ENCODE measurements at regions not wholly inside any gene's neighbourhood (a gene's known extent, or its start where the extent isn't known, plus 50 kb on each side); places are given as distances from the start of the nearest gene placed in this dataset.

GRCh38 chr16:74141015-74141414 lies 155.6 kb upstream of the PSMD7 start:
- Histone ChIP-seq H3K36me3 (ENCODE audit: control insufficient read depth, insufficient read depth, low read length) (no peaks in the 10 kb centered on the region), H2AFZ (replicated peaks; ENCODE audit: low read length, poor library complexity) (no peak overlapping the region), H2BK120ac (ENCODE audit: low read depth, low read length) (no peak overlapping the region), H3K27ac (ENCODE audit: insufficient read depth, low read length) (no peak overlapping the region), H2AK9ac (replicated peaks; ENCODE audit: low read depth, low read length, poor library complexity) (no peak overlapping the region), H4K5ac (ENCODE audit: low read depth, low read length) (no peak overlapping the region), H3K56ac (ENCODE audit: extremely low read depth, insufficient read depth, low read length) (no peak overlapping the region), H3K9ac (ENCODE audit: low read depth, low read length) (no peak overlapping the region), H3K18ac (ENCODE audit: low read depth, low read length) (no peak overlapping the region), H3K79me1 (ENCODE audit: low read depth in 1 of 2, low read length in 2 of 2) (no peaks in the 10 kb centered on the region), H3K23ac (ENCODE audit: low read depth, low read length) (no peak overlapping the region), H3K27me3 (ENCODE audit: control insufficient read depth, insufficient read depth, low read length) (no peaks in the 10 kb centered on the region; the same call in 1 of the 2 replicates), H3K4ac (ENCODE audit: low read depth, low read length) (no peak overlapping the region), H3K4me3 (ENCODE audit: insufficient read depth, low read depth, low read length) (no peak overlapping the region), H2BK20ac (ENCODE audit: low read depth, low read length) (no peak overlapping the region), H2BK15ac (ENCODE audit: low read depth, low read length) (no peak overlapping the region), H3K9me1 (ENCODE audit: insufficient read depth, low read length) (no peaks in the 10 kb centered on the region), H2AK5ac (ENCODE audit: low read depth, low read length) (no peak overlapping the region), H2BK5ac (ENCODE audit: low read depth, low read length, poor library complexity, severe bottlenecking) (no peak overlapping the region), H3K4me1 (ENCODE audit: control insufficient read depth, insufficient read depth, low read length) (no peaks in the 10 kb centered on the region), H3K4me2 (ENCODE audit: low read depth, low read length) (no peak overlapping the region), H3K14ac (replicated peaks; ENCODE audit: low read depth, low read length) (no peak overlapping the region), H4K8ac (ENCODE audit: low read depth in 2 of 2, low read length in 2 of 2) (no peak overlapping the region), H3K9me3 (ENCODE audit: control insufficient read depth, insufficient read depth, low read length) (no peaks in the 10 kb centered on the region; the same call in 1 of the 2 replicates), H4K20me1 (ENCODE audit: insufficient read depth, low read length) (no peaks in the 10 kb centered on the region), H4K91ac (ENCODE audit: insufficient read depth, low read depth, low read length) (no peak overlapping the region)
- ChIA-PET POLR2A (ENCODE audit: unreplicated experiment) (no interaction called here), CTCF (no interaction called here)
- intact Hi-C loops (cut with micrococcal nuclease), result no loop called here
- ATAC-seq (ENCODE audit: low read depth), result no peak
- no TSS peak for BruUV-seq (replicated peaks)
- in situ Hi-C loops (cut with MboI; ENCODE audit: low sequenced_read_pairs), result no loop called here
- dilution Hi-C loops (cut with HindIII; ENCODE audit: low sequenced_read_pairs, unreplicated experiment), result no loop called here
- no peak for TF ChIP-seq NFE2L2 (IDR thresholded peaks at IDR 0.05; ENCODE audit: low read depth, low read length)
- no peak for TF ChIP-seq CHD1 (IDR thresholded peaks at IDR 0.05; ENCODE audit: low read depth, low read length)
- TF ChIP-seq POLR2A (IDR thresholded peaks at IDR 0.05; ENCODE audit: low read depth, low read length), result no peak
- no CpG with 5 or more reads among the region's 3 CpGs for WGBS, 2 experiments (ENCODE audit: extremely low coverage in 2 of 2, insufficient read length in 1 of 2)
- DNase-seq, result no peak
